HG03039 (cell line): ENCODE measurements at regions not wholly inside any gene's neighbourhood (a gene's known extent, or its start where the extent isn't known, plus 50 kb on each side); places are given as distances from the start of the nearest gene placed in this dataset.
"Not testable (repeated sequence)": the region's sequence is repeated elsewhere in the genome, so short reads cannot be mapped to it uniquely, and the experiment has no call there.

ENCODE experiments used
- ATAC-seq: cut with Tn5 transposase; IDR thresholded peaks from one replicate; pipeline ENCODE4 v1.9.1; 2021; ENCODE audit warnings: mild to moderate bottlenecking, moderate library complexity; ENCODE audit not compliant: unreplicated experiment

DNA sequence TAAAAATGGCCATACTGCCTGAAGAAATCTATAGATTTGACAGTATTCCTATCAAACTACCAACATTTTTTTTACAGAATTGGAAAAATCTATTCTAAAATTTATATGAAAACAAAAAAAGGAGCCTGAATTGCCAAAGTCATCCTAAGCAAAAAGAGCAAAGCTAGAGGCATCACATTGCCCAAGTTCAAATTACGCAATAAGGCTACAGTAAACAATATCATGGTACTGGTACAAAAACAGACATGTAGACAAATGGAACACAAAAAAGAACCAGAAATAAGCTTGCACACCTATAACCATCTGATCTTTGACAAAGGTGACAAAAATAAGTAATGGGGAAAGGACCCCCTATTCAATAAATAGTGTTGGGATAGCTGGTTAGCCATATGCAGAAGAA is 50.2 kb upstream of the THSD7B start:
- ATAC-seq, result no peak

DNA sequence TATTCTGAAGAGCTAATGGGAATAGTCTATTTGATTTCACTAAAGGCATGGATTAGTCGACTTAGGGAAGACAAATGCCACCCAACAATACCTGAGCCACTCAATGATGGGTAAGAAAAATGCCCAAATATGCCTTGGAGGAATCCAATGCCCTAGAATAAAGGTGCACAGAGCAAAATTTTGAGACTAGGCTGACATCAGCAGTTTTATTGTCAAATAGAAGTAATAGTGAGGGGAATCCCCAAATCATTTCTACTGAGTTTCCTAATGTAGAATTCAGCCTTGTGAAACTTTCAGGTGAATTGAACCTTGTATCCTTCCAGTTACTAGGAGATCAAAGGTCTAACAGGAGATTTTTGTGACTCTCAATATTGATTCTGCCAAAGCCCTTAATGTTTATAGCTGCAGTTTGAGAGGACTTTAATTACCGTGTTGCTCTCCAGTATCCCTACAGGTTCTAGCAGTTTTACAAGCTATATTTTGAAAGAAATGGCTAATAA is 50.8 kb upstream of the THSD7B start:
- no peak for ATAC-seq

GRCh38 chr2:136713739-136714138 is 51.6 kb upstream of the THSD7B start:
- ATAC-seq, result no peak

DNA sequence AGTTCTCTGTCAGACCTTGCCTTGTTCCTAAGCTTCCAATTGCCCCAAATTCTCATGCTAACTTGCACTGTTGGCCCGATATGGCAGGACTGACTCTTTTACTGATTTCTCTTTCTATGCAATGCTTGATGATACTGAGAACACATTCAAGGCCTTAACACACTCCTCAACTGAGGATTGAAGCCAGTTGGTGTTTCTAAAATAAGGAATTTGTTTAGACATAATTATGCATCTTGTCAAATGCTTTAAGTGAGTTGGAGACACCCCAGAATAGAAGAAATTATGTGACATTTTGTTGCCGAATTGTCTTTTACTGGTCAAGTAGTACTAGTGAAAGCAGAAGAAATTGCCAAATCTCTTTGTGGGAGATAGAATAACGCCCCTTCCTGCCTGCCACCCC is 60.0 kb upstream of the THSD7B start:
- no peak for ATAC-seq

- ATAC-seq, result no peak
These were observed 62.1 kb upstream of the THSD7B start for GRCh38 chr2:136703214-136703613.

DNA sequence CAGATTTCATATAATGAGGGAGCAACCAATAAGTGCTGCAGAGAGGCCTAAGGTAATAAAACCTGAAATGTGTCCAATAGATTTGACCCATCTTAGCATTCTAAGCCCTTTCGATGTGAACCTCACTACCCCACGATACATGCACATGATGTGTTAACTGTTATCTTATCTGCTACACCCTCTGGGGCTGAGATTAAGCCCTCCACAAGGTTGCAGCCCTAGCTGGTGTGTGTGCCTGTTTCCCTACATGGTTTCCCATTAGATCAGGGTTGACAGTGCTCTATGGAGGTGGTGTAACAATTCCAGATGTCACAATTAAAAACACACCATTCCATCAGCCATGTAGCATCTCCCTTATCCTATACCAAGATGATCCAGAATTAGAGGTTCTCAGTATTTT is 68.9 kb upstream of the THSD7B start:
- no peak for ATAC-seq

DNA sequence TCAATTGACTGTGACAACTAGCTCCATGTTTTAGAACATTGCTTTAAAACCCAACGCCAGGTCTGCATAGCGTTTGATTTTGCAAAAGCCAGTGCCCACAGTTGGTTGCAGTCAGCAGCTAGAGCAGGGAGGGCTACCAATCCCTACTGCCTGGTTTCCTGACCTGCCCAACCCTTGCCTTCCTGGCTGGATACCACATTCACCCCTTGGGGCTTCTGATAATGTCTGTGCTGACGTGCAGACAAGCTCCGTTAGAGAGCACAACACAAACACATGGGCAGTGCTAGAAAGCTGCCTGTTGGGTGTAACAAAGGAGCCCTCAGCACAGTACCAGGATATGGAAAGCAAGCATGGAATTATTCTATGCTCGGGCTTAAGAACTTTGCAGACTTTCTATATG is 71.4 kb upstream of the THSD7B start:
- ATAC-seq, result no peak

GRCh38 chr2:136680079-136680478 is 85.3 kb upstream of the THSD7B start:
- ATAC-seq, result not testable (repeated sequence)

DNA sequence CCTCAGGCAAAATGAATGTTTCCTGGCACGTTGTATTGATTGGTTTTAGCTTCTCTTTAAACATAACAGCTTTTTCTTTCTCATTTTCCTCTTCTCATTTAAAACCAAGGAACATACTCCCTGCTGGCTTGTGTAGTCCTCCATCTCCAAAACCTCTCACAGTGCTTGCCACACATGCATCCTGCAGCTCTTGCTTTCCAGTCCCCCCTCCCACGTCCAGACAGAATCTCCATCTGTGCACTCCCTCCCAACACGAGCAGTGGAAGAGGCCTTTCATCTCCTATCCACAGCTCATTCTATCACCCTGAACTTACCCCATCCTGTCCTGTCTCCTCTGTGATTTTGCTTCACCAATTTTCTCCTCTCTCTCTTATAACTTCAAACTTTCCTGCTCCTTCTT is 99.6 kb upstream of the THSD7B start:
- ATAC-seq, result no peak

- ATAC-seq, result no peak
These were observed 100.5 kb upstream of the THSD7B start for GRCh38 chr2:136664713-136665405.

GRCh38 chr2:136658201-136658600 is 107.1 kb upstream of the THSD7B start:
- ATAC-seq, result no peak

GRCh38 chr2:136653861-136654260 is 111.5 kb upstream of the THSD7B start:
- no peak for ATAC-seq

DNA sequence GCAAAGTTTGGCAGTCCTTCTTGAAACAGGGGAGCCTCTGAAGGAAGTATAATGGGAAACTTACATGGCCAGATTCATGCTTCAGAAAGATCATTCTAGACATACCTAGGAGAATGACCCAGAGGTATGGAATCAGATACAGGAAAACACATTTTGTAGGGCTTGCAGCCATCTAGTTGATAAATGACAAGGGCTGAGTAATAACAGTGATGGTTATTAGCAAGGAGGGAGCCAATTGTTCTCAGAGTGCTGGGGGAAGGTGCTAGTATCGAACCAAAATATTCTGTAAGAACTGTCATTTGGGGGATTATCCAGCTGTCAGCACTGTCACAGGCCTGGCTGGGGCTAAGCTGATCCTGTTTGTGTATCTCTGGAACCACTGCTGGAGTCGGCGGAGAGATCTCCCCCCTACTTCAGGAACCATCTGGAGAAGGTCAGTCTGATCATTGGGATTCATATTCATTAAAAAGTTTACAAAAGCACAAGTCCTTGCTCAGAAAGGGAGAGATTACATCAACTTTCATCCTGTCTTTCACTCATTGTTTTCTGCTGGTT is 113.8 kb upstream of the THSD7B start:
- no peak for ATAC-seq

DNA sequence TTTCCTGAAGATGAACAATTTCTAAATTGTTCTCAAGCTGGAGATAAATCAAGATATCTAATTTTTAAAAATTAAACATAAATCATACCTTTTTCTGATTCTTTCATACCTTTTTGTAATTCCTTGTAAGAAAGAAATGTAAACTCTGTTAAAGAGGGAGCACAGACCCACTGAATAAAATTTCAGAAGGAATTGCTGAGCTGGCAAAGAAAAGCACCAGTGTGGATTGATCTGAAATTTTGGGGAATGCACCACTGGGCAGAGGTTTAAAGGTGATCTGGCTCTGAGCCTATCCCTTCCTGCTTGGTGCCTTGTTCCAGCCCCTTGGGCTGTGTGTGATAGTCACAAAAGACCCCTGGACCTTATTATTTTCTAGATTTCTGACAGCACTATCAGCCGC is 118.3 kb upstream of the THSD7B start:
- no peak for ATAC-seq

GRCh38 chr2:136645236-136645828 is 120.0 kb upstream of the THSD7B start:
- ATAC-seq, result no peak

- no peak for ATAC-seq
These were observed 125.7 kb upstream of the THSD7B start for GRCh38 chr2:136639651-136640050.

GRCh38 chr2:136638193-136638592 is 127.2 kb upstream of the THSD7B start:
- no peak for ATAC-seq

GRCh38 chr2:136637402-136637801 is 127.9 kb upstream of the THSD7B start:
- no peak for ATAC-seq

- ATAC-seq, result no peak
These were observed 136.9 kb upstream of the THSD7B start for GRCh38 chr2:136628490-136628889.

- no peak for ATAC-seq
These were observed 152.2 kb upstream of the THSD7B start for GRCh38 chr2:136613096-136613495.

- ATAC-seq, result no peak
These were observed 153.3 kb upstream of the THSD7B start for GRCh38 chr2:136612079-136612478.

GRCh38 chr2:136611451-136611850 is 153.9 kb upstream of the THSD7B start:
- ATAC-seq, result no peak
